PFSK-1 (cell line): ENCODE measurements at regions not wholly inside any gene's neighbourhood (a gene's known extent, or its start where the extent isn't known, plus 50 kb on each side); places are given as distances from the start of the nearest gene placed in this dataset.

ENCODE experiments used
- FOXP2 ChIP-seq: optimal IDR thresholded peaks from 2 replicates; pipeline ENCODE3; 2011; ENCODE audit warnings: borderline replicate concordance, control low read depth, inconsistent platforms; ENCODE audit not compliant: insufficient read depth; ENCODE audit errors: extremely low read length, extremely low read depth
- POLR2AphosphoS5 ChIP-seq: IDR thresholded peaks from 2 replicates; pipeline ENCODE4 v1.6.1; 2012; ENCODE audit warnings: low read depth, mild to moderate bottlenecking, control low read depth, low read length, moderate library complexity
- SIN3A ChIP-seq: IDR thresholded peaks from 2 replicates; pipeline ENCODE4 v1.6.1; 2012; ENCODE audit warnings: mild to moderate bottlenecking, low read length, moderate library complexity, borderline replicate concordance; ENCODE audit not compliant: insufficient read depth
- TAF1 ChIP-seq: IDR thresholded peaks from 2 replicates; pipeline ENCODE4 v1.6.1; 2012; ENCODE audit warnings: low read length, control low read depth, borderline replicate concordance; ENCODE audit not compliant: insufficient read depth
- TF ChIP-seq, protein P1 (sequence below), 2 experiments: IDR thresholded peaks; 2 replicates each; pipeline versions ENCODE4 v1.6.1 to v1.8.0; 2011 to 2012; ENCODE audit warnings: low read depth in 2 of 2, low read length in 2 of 2, control low read depth in 1 of 2, inconsistent platforms in 1 of 2, mild to moderate bottlenecking in 1 of 2, moderate library complexity in 1 of 2; ENCODE audit not compliant: insufficient read depth in 1 of 2

DNA sequence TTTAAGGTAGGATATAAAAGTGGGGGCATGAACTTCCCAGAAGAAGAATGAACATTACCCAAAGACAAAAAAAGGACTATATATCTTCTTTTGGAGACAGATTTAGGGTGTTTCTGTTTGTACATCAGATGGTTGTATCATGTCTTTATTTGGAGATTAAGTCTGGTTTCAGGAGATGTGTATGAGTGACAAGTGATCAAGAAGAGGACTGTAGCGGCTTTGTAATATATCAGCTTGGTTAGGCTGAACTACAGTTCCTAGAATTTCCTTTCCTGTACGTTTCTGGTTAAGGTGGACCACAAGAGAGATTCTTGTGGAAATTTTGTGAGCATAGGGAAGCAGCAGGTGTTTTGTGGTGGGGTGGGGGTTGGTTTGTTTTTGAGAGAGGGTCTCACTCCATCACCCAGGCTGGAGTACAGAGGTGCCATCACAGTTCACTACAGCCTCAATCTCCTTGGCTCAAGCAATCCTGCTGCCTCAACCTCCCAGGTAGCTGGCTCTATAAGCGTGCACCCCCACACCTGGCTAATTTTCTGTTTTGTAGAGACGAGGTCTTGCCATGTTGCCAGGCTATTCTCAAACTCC, 287.1 kb upstream of the MGAT5 start:
- TF ChIP-seq, protein P1, sequence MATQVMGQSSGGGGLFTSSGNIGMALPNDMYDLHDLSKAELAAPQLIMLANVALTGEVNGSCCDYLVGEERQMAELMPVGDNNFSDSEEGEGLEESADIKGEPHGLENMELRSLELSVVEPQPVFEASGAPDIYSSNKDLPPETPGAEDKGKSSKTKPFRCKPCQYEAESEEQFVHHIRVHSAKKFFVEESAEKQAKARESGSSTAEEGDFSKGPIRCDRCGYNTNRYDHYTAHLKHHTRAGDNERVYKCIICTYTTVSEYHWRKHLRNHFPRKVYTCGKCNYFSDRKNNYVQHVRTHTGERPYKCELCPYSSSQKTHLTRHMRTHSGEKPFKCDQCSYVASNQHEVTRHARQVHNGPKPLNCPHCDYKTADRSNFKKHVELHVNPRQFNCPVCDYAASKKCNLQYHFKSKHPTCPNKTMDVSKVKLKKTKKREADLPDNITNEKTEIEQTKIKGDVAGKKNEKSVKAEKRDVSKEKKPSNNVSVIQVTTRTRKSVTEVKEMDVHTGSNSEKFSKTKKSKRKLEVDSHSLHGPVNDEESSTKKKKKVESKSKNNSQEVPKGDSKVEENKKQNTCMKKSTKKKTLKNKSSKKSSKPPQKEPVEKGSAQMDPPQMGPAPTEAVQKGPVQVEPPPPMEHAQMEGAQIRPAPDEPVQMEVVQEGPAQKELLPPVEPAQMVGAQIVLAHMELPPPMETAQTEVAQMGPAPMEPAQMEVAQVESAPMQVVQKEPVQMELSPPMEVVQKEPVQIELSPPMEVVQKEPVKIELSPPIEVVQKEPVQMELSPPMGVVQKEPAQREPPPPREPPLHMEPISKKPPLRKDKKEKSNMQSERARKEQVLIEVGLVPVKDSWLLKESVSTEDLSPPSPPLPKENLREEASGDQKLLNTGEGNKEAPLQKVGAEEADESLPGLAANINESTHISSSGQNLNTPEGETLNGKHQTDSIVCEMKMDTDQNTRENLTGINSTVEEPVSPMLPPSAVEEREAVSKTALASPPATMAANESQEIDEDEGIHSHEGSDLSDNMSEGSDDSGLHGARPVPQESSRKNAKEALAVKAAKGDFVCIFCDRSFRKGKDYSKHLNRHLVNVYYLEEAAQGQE (IDR thresholded peaks at IDR 0.05; ENCODE audit: insufficient read depth in 1 of 2, low read depth in 2 of 2, low read length in 2 of 2): no peak
- no peak for TF ChIP-seq FOXP2
- TF ChIP-seq SIN3A: no peak

DNA sequence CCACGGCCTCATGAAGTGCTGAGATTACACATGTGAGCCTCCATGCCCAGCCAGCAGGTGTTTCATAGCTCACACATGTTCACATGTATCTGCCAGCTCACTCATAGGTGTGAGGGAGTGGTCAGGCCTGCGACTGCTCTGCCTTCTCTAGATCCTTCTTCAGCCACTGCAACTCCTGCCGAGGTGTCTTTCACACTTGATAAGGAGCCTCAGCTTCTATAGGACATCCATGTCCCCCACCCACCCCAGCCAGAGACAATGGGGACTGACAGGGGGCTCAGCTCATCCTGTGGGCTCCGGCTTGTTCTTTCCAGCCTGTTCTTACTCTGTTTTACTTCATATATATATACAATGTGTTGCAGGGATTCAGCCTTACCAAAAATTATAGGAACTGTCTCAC, 286.5 kb upstream of the MGAT5 start:
- TF ChIP-seq SIN3A: no peak
- TF ChIP-seq, protein P1 (IDR thresholded peaks at IDR 0.05; ENCODE audit: insufficient read depth in 1 of 2, low read depth in 2 of 2, low read length in 2 of 2): no peak
- TF ChIP-seq FOXP2: no peak
- TF ChIP-seq TAF1: no peak
- no peak for TF ChIP-seq POLR2AphosphoS5

DNA sequence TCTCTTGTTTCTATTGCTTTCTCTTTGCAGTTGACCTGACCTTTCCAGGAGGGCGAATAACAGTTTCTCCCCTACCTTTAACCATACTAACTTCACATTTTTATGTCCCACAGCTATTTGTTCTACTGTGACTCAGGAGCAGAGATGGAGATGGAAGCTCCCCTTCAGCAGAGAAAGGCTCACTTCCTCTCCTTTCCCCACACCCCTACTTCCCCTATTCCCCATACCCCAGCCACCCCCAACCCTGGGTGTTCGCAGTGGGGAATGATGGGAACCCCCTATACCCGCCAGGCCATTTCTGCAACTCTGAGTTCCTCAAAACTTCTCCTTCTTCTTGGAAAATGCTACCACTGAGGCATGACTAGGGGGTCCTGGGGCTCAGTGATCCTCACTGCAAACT, 285.4 kb upstream of the MGAT5 start:
- TF ChIP-seq TAF1 (no peak), POLR2AphosphoS5 (no peak), SIN3A (no peak), FOXP2 (no peak)
- TF ChIP-seq, protein P1 (IDR thresholded peaks at IDR 0.05; ENCODE audit: insufficient read depth in 1 of 2, low read depth in 2 of 2, low read length in 2 of 2): no peak

DNA sequence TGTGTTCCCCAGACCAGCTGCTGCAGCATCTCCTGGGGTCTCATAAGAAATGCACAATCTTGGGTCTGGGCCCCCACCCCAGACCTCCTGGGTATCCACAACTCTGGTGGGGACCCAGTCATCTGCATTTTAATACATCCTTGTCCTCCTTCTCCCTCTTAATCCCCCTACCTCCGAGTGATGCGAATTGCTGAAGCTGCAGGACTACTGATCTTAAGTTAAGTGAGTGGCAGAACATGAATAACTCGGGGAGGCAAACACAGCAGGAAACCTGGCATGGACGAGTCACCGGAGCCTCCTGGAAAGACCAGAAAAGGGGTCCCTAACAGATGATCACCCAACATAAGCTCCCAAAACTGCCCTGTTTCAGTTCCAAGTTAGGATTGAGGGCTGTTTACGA, 283.2 kb upstream of the MGAT5 start:
- TF ChIP-seq TAF1 (no peak), FOXP2 (no peak), POLR2AphosphoS5 (no peak), SIN3A (no peak)
- TF ChIP-seq, protein P1 (IDR thresholded peaks at IDR 0.05; ENCODE audit: insufficient read depth in 1 of 2, low read depth in 2 of 2, low read length in 2 of 2): no peak

DNA sequence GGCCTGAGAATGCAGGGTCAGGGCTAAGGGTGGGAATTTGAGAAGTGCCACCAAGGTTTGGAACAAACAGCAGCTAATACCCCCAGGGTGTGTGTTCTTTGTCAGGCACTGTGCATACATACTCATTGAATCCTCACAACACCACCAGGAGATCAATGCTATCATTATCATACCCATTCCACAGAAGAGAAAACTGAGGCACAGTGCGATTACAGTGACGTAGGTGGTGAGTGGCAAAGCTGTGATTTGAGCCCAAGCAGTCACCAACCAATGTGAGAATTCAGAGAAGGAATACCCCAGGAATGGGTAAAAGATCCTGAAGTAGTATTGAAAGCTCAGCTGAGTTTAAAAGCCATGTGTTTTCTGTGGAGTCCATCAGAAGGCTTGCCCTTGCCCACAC, 281.6 kb upstream of the MGAT5 start:
- no peak for TF ChIP-seq POLR2AphosphoS5
- no peak for TF ChIP-seq TAF1
- TF ChIP-seq FOXP2: no peak
- TF ChIP-seq, protein P1 (IDR thresholded peaks at IDR 0.05; ENCODE audit: insufficient read depth in 1 of 2, low read depth in 2 of 2, low read length in 2 of 2): no peak
- no peak for TF ChIP-seq SIN3A
